Aorta (tissue), 5 donors: ENCODE measurements at regions not wholly inside any gene's neighbourhood (a gene's known extent, or its start where the extent isn't known, plus 50 kb on each side); places are given as distances from the start of the nearest gene placed in this dataset.
A peak's percentile ranks its signal among the peaks of the same experiment; 100 is the strongest.

Experiments used
- ATAC-seq: fragments of 200-7000 bp; cut with Tn5 transposase; one replicate; pipeline ENCODE4 v1.9.1; 2022; ENCODE audit warnings: moderate library complexity; ENCODE audit not compliant: low FRiP score
- DNase-seq, 2 donors: peaks; one replicate each; pipeline ENCODE4 v3.0.0-alpha.2; 2020
- H3K27ac ChIP-seq, 2 donors: one replicate each; pipeline ENCODE4 v1.5.1; 2013; ENCODE audit warnings: low read length in 2 of 2, mild to moderate bottlenecking in 2 of 2, moderate library complexity in 2 of 2, control low read depth in 1 of 2, inconsistent platforms in 1 of 2, low read depth in 1 of 2
- H3K27me3 ChIP-seq, 2 donors: one replicate each; pipeline ENCODE4 v1.6.1; 2013; ENCODE audit warnings: control low read depth in 1 of 2, low read length in 1 of 2, mild to moderate bottlenecking in 1 of 2, moderate library complexity in 1 of 2; ENCODE audit not compliant: insufficient read depth in 2 of 2, control insufficient read depth in 1 of 2
- H3K36me3 ChIP-seq, 2 donors: one replicate each; pipeline ENCODE4 v1.6.1; 2013; ENCODE audit warnings: control low read depth in 1 of 2, low read length in 1 of 2, mild to moderate bottlenecking in 1 of 2; ENCODE audit not compliant: insufficient read depth in 2 of 2, control insufficient read depth in 1 of 2
- H3K4me1 ChIP-seq, 2 donors: one replicate each; pipeline ENCODE4 v1.6.1; 2013; ENCODE audit warnings: low read length in 2 of 2, control low read depth in 1 of 2, mild to moderate bottlenecking in 1 of 2, moderate library complexity in 1 of 2; ENCODE audit not compliant: insufficient read depth in 2 of 2, control insufficient read depth in 1 of 2
- H3K4me3 ChIP-seq, 2 donors: one replicate each; pipeline ENCODE4 v1.5.1; 2013; ENCODE audit warnings: low read length in 2 of 2, control low read depth in 1 of 2, mild to moderate bottlenecking in 1 of 2
- H3K9me3 ChIP-seq: one replicate; pipeline ENCODE4 v1.6.1; 2013; ENCODE audit warnings: mild to moderate bottlenecking, low read length; ENCODE audit not compliant: control insufficient read depth
- WGBS, 2 donors: extraction: QIAGEN DNeasy Blood & Tissue Kit; methylation state at CpG; one replicate each; pipeline ENCODE4 v1.1.7; 2013; 5-methylcytosine and 5-hydroxymethylcytosine counted together
- intact Hi-C, 2 donors: fragments of 100-400 bp; cut with DNase I; formaldehyde crosslinking; loops; one replicate each; pipeline versions ENCODE4 v1.14.2 to v1.15.0; 2022
- donor health status: healthy with polysubstance abuse.
- donor health status: Bipolar disorder and iron deficiency.
- donor health status: DM: no; HTN: no; CAD: no.
- donor health status: DM: no; HTN: no; CAD: no.
- donor health status: DM: yes; HTN: yes; CAD: no.

DNA sequence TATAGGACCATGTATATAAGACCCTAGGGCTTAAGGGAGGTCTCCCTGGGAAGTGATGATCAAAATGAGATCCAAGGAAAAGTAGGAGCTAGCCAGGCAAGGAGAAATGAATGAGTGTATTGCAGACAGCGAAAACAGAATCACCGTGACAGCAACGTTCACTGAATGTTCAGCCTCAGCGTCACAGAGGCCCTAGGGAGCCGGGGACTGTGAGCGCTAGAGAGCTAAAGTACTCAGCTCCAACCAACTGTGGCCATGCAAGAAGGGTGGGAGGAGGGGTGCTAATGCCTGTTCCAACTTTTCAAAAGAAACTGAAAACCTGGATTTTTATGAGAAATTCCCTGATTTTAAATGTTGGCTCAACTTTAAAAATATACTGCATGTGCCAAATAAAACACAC lies 105.5 kb upstream of the CCND2 start:
- no peak for DNase-seq
- 49 to 59% methylated on average over 6 of the region's 6 CpGs for whole genome bisulfite sequencing, 2 donors
- H3K4me1 ChIP-seq: no peaks in the 10 kb centered on the region
- H3K36me3 ChIP-seq: no peaks in the 10 kb centered on the region
- no peak overlapping the region for H3K27ac ChIP-seq
- intact Hi-C loops: no loop called here
- no peak for ATAC-seq
- H3K9me3 ChIP-seq: no peaks in the 10 kb centered on the region
- H3K4me3 ChIP-seq: no peak overlapping the region
- peaks cover 0 to 1% of the 10 kb centered on the region in 2 donors for H3K27me3 ChIP-seq

DNA sequence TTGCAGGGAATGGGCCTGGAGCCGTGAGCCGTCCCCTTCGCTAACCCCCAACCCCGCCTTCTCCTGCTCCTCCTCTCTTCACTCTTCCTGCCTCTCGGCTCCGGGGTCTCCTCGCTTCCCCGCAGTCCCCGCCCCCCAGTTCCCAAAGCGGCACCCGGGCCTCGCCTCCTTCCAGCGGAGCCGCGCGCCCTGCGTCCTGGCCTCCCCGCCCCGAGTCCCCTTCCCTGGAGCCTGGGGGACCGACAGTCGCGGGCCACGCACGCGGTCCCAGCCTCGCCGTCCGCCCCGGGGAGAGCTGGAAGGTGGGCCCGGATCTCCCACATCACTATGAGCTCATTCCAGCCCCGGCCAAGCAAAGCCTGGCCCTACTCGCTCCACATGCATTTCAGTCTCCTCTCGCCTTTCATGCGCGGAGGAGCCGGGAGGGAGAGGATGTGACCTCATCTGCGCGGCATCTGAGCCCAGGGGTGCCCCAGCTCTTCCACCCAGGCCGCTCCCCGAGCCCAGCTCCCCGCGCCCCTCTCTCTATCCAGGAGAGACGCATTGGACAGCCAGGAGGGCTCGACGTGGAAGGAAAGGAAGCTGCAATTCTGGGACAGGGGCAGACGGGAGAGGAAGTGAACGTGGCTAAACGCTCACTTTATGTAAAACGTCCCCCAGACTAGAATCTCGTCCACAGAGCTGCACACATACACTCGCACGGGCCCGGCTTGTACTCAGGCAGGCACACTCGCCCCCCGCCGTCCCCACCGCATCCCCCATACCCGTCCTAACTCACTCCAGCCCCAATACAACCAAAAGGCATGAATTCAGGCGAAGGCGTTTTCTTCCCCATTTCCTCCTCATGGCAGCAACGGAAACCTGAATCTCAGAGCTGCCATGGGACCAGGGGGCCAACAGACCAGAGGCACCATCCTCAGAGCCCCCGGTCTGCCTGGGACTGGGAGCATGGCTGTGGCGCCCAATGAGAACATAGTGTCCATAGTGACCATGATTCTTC lies 108.7 kb upstream of the CCND2 start:
- Histone ChIP-seq H3K36me3 (no peaks in the 10 kb centered on the region), H3K4me3 (peak overlapping the region; percentile 10 to 20), H3K27me3 (peaks cover 0 to 2% of the 10 kb centered on the region in 2 donors), H3K27ac (no peak overlapping the region), H3K9me3 (no peaks in the 10 kb centered on the region), H3K4me1 (no peaks in the 10 kb centered on the region)
- 9% methylated on average over 62 to 63 of the region's 63 CpGs for WGBS, 2 donors
- intact Hi-C loops: no loop called here
- DNase-seq (peak; percentile 70 to 82), ATAC-seq (peak; percentile 86)

DNA sequence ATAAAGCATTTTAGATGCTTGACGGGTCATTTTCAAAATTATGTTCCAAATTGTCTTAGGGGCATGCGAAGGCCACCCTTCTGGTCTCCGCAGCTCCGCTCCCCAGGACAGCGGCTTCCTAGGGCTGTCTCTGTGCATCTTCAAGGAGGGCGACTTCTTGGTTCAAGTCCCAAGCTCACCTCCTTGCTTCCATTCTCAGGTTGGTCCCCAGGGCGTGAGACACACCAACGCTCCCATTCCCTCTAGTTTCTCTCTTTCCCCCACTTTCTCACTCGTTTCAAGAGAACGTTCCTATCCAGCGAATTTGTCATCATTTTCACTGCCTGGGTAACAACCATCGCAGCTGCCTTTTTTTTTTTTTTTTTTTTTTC lies 109.4 kb upstream of the CCND2 start:
- no peak overlapping the region for H3K27ac ChIP-seq
- 46 to 54% methylated on average over 12 of the region's 12 CpGs for WGBS, 2 donors
- H3K9me3 ChIP-seq: no peaks in the 10 kb centered on the region
- ATAC-seq (no peak), DNase-seq (no peak)
- H3K4me1 ChIP-seq: no peaks in the 10 kb centered on the region
- H3K36me3 ChIP-seq: no peaks in the 10 kb centered on the region
- peaks cover 0 to 2% of the 10 kb centered on the region in 2 donors for H3K27me3 ChIP-seq
- peak overlapping the region in 1 of 2 donors; percentile 10 for H3K4me3 ChIP-seq
- intact Hi-C loops: no loop called here

DNA sequence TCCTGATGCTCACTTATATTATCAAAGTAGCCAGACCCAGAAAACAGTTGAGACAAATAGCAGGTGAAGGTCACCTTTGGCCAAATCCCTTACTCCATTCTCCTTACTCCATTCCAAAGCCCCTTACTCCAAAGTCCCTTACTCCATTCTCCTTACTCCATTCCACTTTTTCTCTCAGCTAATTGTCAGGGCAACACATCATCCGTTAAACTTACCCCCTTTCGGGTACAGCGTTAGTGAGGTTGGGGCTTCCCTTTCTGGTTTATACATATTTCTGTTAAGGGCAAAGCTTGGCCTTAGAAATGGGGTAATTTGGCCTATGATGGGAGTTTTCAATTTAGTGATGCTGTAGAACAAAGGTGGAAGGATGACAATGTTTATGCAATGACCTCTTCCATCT lies 111.8 kb upstream of the CCND2 start:
- H3K4me3 ChIP-seq: no peak overlapping the region
- no peak overlapping the region for H3K27ac ChIP-seq
- no peaks in the 10 kb centered on the region for H3K36me3 ChIP-seq
- ATAC-seq (no peak), DNase-seq (no peak)
- 77 to 95% methylated on average over 3 of the region's 3 CpGs for WGBS, 2 donors
- intact Hi-C loops: no loop called here
- no peaks in the 10 kb centered on the region for H3K9me3 ChIP-seq
- H3K4me1 ChIP-seq: no peaks in the 10 kb centered on the region
- peaks cover 0 to 2% of the 10 kb centered on the region in 2 donors for H3K27me3 ChIP-seq

DNA sequence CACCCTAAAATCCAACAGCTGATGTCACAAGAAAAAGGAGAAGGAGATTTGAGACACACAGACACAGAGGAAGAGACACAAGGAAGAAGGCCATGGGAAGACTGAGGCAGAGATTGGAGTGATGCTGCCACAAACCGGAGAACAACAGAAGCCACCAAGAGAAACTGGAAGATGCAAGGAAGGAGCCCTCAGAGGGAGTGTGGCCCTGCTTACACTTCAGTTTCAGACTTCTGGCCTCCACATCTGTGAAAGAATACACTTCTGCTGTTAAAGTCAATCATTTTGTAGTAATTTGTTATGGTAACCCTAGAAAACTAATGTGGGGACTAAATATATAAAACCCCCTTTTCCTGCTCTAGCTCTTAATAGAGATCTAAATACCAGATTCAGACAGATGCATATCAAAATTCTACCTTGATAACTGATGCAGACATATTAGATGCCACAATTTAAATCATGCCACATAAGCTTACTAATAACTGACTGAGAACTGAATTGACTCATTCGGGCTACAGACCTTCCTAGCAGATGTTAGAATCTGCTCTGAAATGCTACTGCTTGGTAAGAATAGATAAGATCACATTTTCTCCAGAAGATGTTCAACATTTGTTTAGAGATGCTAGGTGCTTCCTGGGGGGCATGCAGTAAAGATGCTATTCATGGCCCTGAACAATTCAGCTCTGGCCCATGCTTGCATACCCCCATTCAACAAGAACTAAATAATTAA lies 113.1 kb upstream of the CCND2 start:
- Histone ChIP-seq H3K4me3 (no peak overlapping the region), H3K27me3 (peaks cover 0 to 2% of the 10 kb centered on the region in 2 donors), H3K27ac (no peak overlapping the region), H3K36me3 (no peaks in the 10 kb centered on the region), H3K9me3 (no peaks in the 10 kb centered on the region), H3K4me1 (no peaks in the 10 kb centered on the region)
- 87 to 91% methylated on average over 2 of the region's 2 CpGs for WGBS, 2 donors
- intact Hi-C loops: no loop called here
- DNase-seq (no peak), ATAC-seq (no peak)

DNA sequence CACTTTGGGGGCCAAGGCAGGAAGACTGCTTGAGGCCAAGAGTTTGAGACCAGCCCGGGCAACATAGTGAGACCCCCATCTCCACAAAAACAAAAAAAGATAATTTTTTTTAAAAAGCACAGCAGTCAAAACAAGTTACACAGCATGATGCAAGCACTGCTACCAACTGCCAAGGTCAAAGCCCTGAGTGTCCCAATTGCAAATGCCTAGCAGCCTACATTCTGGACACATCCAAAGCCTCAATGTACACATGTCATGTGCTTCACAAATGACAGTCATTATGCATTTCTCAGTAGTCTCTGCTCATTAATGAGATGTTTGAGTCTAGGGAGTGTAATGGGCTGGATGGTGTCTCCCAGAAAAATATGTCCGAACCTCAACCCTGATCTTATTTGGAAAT lies 113.7 kb upstream of the CCND2 start:
- H3K4me1 ChIP-seq: no peaks in the 10 kb centered on the region
- H3K4me3 ChIP-seq: no peak overlapping the region
- intact Hi-C loops: no loop called here
- H3K36me3 ChIP-seq: no peaks in the 10 kb centered on the region
- 90 to 95% methylated on average over 2 of the region's 2 CpGs for WGBS, 2 donors
- no peaks in the 10 kb centered on the region for H3K9me3 ChIP-seq
- DNase-seq (no peak), ATAC-seq (no peak)
- H3K27me3 ChIP-seq: peaks cover 0 to 2% of the 10 kb centered on the region in 2 donors
- no peak overlapping the region for H3K27ac ChIP-seq

DNA sequence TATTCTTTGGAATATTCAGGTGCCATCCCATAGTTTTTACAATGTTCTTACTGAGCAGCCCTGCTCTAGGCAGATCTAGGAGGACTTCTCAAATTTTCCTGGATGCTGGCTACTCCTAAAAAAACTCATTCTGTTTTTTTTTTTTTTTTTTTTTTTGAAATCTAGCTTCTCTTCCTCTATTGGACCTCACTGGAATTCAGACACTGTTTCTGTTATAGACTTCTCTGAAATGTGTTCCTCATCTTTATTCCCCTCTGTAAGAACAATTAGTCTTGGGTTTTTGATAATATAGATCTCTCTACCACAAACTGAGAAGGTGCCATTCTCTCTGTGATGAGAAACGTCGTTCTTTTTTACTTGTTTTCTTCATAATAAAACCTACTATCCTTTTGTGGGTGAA lies 115.3 kb upstream of the CCND2 start:
- intact Hi-C loops: no loop called here
- H3K27ac ChIP-seq: no peak overlapping the region
- no peaks in the 10 kb centered on the region for H3K4me1 ChIP-seq
- H3K4me3 ChIP-seq: no peak overlapping the region
- no peaks in the 10 kb centered on the region for H3K36me3 ChIP-seq
- WGBS, 2 donors: 92 to 94% methylated on average over 2 of the region's 2 CpGs
- ATAC-seq (no peak), DNase-seq (no peak)
- H3K27me3 ChIP-seq: peaks cover 0 to 2% of the 10 kb centered on the region in 2 donors
- no peaks in the 10 kb centered on the region for H3K9me3 ChIP-seq

DNA sequence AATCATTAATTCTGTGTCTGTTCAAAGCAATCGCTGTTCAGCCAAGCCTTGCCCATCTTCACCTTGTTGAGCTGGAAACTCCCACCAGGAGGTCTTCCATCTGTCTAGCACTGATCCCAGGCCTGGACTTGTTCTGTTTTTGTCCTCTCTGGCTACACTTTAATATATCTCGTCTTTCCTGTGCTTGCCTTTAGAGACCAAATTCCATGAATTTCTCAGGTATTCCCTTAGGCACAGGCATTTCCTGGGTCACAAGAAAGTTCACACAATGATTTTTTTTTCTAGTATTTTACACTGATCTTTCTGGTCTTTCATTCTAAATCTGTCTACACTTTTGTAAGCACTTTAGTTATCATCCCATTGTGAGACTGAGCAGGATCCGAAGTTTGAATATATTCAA lies 116.4 kb upstream of the CCND2 start:
- no peak overlapping the region for H3K27ac ChIP-seq
- H3K9me3 ChIP-seq: no peaks in the 10 kb centered on the region
- no peak for ATAC-seq
- WGBS, 2 donors: 81 to 87% methylated on average over 3 of the region's 3 CpGs
- peaks cover 0 to 2% of the 10 kb centered on the region in 2 donors for H3K27me3 ChIP-seq
- no peak for DNase-seq
- H3K36me3 ChIP-seq: no peaks in the 10 kb centered on the region
- H3K4me1 ChIP-seq: no peaks in the 10 kb centered on the region
- no peak overlapping the region for H3K4me3 ChIP-seq
- intact Hi-C loops: no loop called here
